HepG2 (cell line): ENCODE measurements at regions not wholly inside any gene's neighbourhood (a gene's known extent, or its start where the extent isn't known, plus 50 kb on each side); places are given as distances from the start of the nearest gene placed in this dataset.

Experiments used
- ATAC-seq: fragments of 200-7000 bp; cut with Tn5 transposase; 3 replicates; pipeline ENCODE4 v1.9.1; 2020; ENCODE audit warnings: mild to moderate bottlenecking, moderate library complexity
- BruUV-seq: library from RNA; stranded (reverse); fragments of 400-500 nt; replicated peaks from 2 replicates; lab custom pipeline; 2021; lab: Mats Ljungman, UMichigan
- CTCF ChIA-PET: fragments of 300-600 bp; formaldehyde crosslinking; extraction: SDS; loops from one replicate; lab custom pipeline; 2021; ENCODE audit warnings: low total read pairs, inconsistent platforms, low intra/inter-chr PET ratio; lab: Yijun Ruan, JAX
- POLR2A ChIA-PET: fragments of 350-600 bp; sonication (Branson Sonifier 250); formaldehyde crosslinking; loops from one replicate; lab custom pipeline; 2020; ENCODE audit warnings: antibody characterized with exemption, inconsistent platforms; lab: Yijun Ruan, JAX
- DNase-seq: peaks from one replicate; pipeline ENCODE4 v3.0.0-alpha.2; 2015; ENCODE audit warnings: low spot score
- FAIRE-seq: peaks from 3 replicates; lab custom pipeline; 2011; peaks lifted over from hg19 to GRCh38; lab: Jason Lieb, UNC
- H2AFZ ChIP-seq: one replicate; pipeline ENCODE4 v1.6.1; 2011; ENCODE audit warnings: low read length, inconsistent platforms
- H3K27ac ChIP-seq: fragments of 300-600 bp; 3 replicates; pipeline ENCODE4 v1.8.0; 2011; ENCODE audit warnings: mixed run types, mild to moderate bottlenecking, mixed read lengths, low read length, inconsistent platforms; ENCODE audit not compliant: insufficient read depth; ENCODE audit errors: extremely low read length
- H3K27me3 ChIP-seq, 2 experiments: fragments of 200-600 bp in 1 of 2; 2 replicates in 1 of 2; 3 replicates in 1 of 2; pipeline versions ENCODE4 v1.6.0 to v1.8.0; 2011; ENCODE audit warnings: low read length in 2 of 2, mild to moderate bottlenecking in 2 of 2, moderate library complexity in 2 of 2, inconsistent platforms in 1 of 2; ENCODE audit not compliant: insufficient read depth in 2 of 2, control insufficient read depth in 1 of 2
- H3K36me3 ChIP-seq, 2 experiments: fragments of 200-600 bp in 1 of 2; replicated peaks in 1 of 2; 2 replicates in 1 of 2; 3 replicates in 1 of 2; pipeline versions ENCODE4 v1.5.1 to v1.8.0; 2011; ENCODE audit warnings: low read length in 2 of 2, inconsistent platforms in 1 of 2; ENCODE audit not compliant: insufficient read depth in 2 of 2, control insufficient read depth in 1 of 2
- H3K4me1 ChIP-seq: 2 replicates; pipeline ENCODE4 v1.5.1; 2012; ENCODE audit warnings: low read length, inconsistent platforms; ENCODE audit not compliant: insufficient read depth
- H3K4me2 ChIP-seq: 2 replicates; pipeline ENCODE4 v1.6.0; 2011; ENCODE audit warnings: low read depth, low read length, inconsistent platforms
- H3K4me3 ChIP-seq, 3 experiments: fragments of 200-600 bp in 1 of 3; sonication (generic), shearing (Covaris generic) in 1 of 3; replicated peaks in 1 of 3; 2 replicates each; pipeline ENCODE4 v1.5.1; 2011 to 2016; ENCODE audit warnings: low read length in 3 of 3, inconsistent platforms in 2 of 3, low read depth in 2 of 3, mild to moderate bottlenecking in 2 of 3, control low read depth in 1 of 3, mixed read lengths in 1 of 3; ENCODE audit not compliant: insufficient read depth in 1 of 3
- H3K79me2 ChIP-seq: one replicate; pipeline ENCODE4 v1.6.1; 2011; ENCODE audit warnings: low read length, inconsistent platforms; ENCODE audit not compliant: insufficient read depth
- H3K9ac ChIP-seq: 2 replicates; pipeline ENCODE4 v1.6.0; 2011; ENCODE audit warnings: mild to moderate bottlenecking, low read depth, low read length, inconsistent platforms; ENCODE audit not compliant: insufficient read depth
- H3K9me3 ChIP-seq: 2 replicates; pipeline ENCODE4 v1.5.1; 2012; ENCODE audit warnings: mild to moderate bottlenecking, low read length
- H4K20me1 ChIP-seq: 2 replicates; pipeline ENCODE4 v1.6.0; 2011; ENCODE audit warnings: inconsistent platforms, mild to moderate bottlenecking, low read length, moderate library complexity; ENCODE audit not compliant: insufficient read depth
- CCAR2 ChIP-seq: fragments of 200-400 bp; formaldehyde crosslinking; optimal IDR thresholded peaks from 2 replicates; pipeline ENCODE3; 2018; ENCODE audit warnings: low read depth, mild to moderate bottlenecking, low read length, moderate library complexity
- MED8 ChIP-seq: sonication (generic); formaldehyde crosslinking; IDR thresholded peaks from 2 replicates; pipeline ENCODE4 v1.8.1; 2023; ENCODE audit warnings: mild to moderate bottlenecking, missing genetic modification reagents; ENCODE audit not compliant: insufficient replicate concordance
- RERE ChIP-seq: IDR thresholded peaks from 2 replicates; pipeline ENCODE4 v1.6.1; 2016; ENCODE audit warnings: low read depth, missing genetic modification reagents, missing compliant biosample characterization
- SRF ChIP-seq: IDR thresholded peaks from 2 replicates; pipeline ENCODE4 v1.6.1; 2011; ENCODE audit warnings: mild to moderate bottlenecking, low read depth, low read length, moderate library complexity
- TEAD3 ChIP-seq: optimal IDR thresholded peaks from 2 replicates; pipeline ENCODE3; 2016; ENCODE audit warnings: borderline replicate concordance
- UBTF ChIP-seq: sonication (generic); formaldehyde crosslinking; IDR thresholded peaks from 2 replicates; pipeline ENCODE4 v1.4.0; 2020; ENCODE audit warnings: mild to moderate bottlenecking, missing genetic modification reagents
- ZNF234 ChIP-seq: sonication (generic); formaldehyde crosslinking; conservative IDR thresholded peaks from 2 replicates; pipeline ENCODE4 v1.5.1; 2020; ENCODE audit warnings: mild to moderate bottlenecking, missing genetic modification reagents
- ZSCAN20 ChIP-seq: sonication (generic); formaldehyde crosslinking; IDR thresholded peaks from 2 replicates; pipeline ENCODE4 v1.4.0; 2020; ENCODE audit warnings: missing genetic modification reagents, mild to moderate bottlenecking, borderline replicate concordance
- WGBS: methylation state at CpG from one replicate; pipeline ENCODE4 v1.1.6; 2017; ENCODE audit warnings: low lambda C conversion rate; 5-methylcytosine and 5-hydroxymethylcytosine counted together
- in situ Hi-C: cut with HindIII; loops from 2 replicates; pipeline ENCODE4 v1.10.0; 2017; ENCODE audit warnings: low pct_unique_long_range_greater_than_20kb; ENCODE audit not compliant: extremely low pct_ligation_motif_present
- intact Hi-C: fragments of 100-400 bp; cut with micrococcal nuclease; formaldehyde crosslinking; loops from one replicate; pipeline ENCODE4 v1.10.0; 2022; ENCODE audit not compliant: unreplicated experiment

GRCh38 chr9:135190789-135191577 lies 103.5 kb downstream of the OLFM1 start:
- FAIRE-seq, result no peak
- DNase-seq, result no peak
- no peak for ATAC-seq
- Histone ChIP-seq H3K4me1 (no peaks in the 10 kb centered on the region), H3K36me3 (no peaks in the 10 kb centered on the region), H3K79me2 (no peaks in the 10 kb centered on the region), H2AFZ (no peak overlapping the region)
- no peak for TF ChIP-seq ZNF234 (CRISPR knock-in tag)
- TF ChIP-seq ZSCAN20, result no peak
- TF ChIP-seq TEAD3, result no peak
- TF ChIP-seq UBTF (CRISPR knock-in tag), result no peak
- TF ChIP-seq, all 625 proteins: peak for 0
- ChIA-PET POLR2A (no interaction called here), CTCF (no interaction called here)
- intact Hi-C loops, result no loop called here
- in situ Hi-C loops, result no loop called here
- Histone ChIP-seq H3K27ac (no peak overlapping the region), H3K27me3 (peaks cover 6 to 51% of the 10 kb centered on the region in 2 experiments; a peak in 4 of 5 replicates), H4K20me1 (no peaks in the 10 kb centered on the region), H3K9ac (no peak overlapping the region), H3K4me3 (no peak overlapping the region), H3K4me2 (no peak overlapping the region), H3K9me3 (no peaks in the 10 kb centered on the region)
- 11% methylated on average over 14 of the region's 18 CpGs for WGBS
- BruUV-seq, result no TSS peak

GRCh38 chr9:135192686-135193085 lies 105.2 kb downstream of the OLFM1 start:
- Histone ChIP-seq H3K9me3 (no peaks in the 10 kb centered on the region), H3K36me3 (no peaks in the 10 kb centered on the region), H3K27me3 (peaks cover 4 to 47% of the 10 kb centered on the region in 2 experiments; a peak in 4 of 5 replicates), H3K4me1 (no peaks in the 10 kb centered on the region), H3K4me3 (no peak overlapping the region), H2AFZ (no peak overlapping the region), H3K4me2 (no peak overlapping the region), H3K79me2 (no peaks in the 10 kb centered on the region), H3K9ac (no peak overlapping the region), H3K27ac (no peak overlapping the region), H4K20me1 (no peaks in the 10 kb centered on the region)
- BruUV-seq, result no TSS peak
- 31% methylated on average over 13 of the region's 18 CpGs for WGBS
- FAIRE-seq (no peak), ATAC-seq (no peak), DNase-seq (no peak)
- CTCF ChIA-PET, result no interaction called here
- intact Hi-C loops, result no loop called here
- POLR2A ChIA-PET, result no interaction called here
- in situ Hi-C loops, result no loop called here
- TF ChIP-seq MED8 (CRISPR knock-in tag) (no peak), CCAR2 (no peak), SRF (no peak), RERE (CRISPR knock-in tag) (no peak)
